Keratinocyte (primary cell): ENCODE measurements at regions not wholly inside any gene's neighbourhood (a gene's known extent, or its start where the extent isn't known, plus 50 kb on each side); places are given as distances from the start of the nearest gene placed in this dataset.

ENCODE experiments used
- DNase-seq: peaks from one replicate; pipeline ENCODE4 v3.0.0-alpha.2; 2011; ENCODE audit warnings: low read depth, missing footprints, low spot score
- FAIRE-seq: peaks from 2 replicates; lab custom pipeline; 2011; peaks lifted over from hg19 to GRCh38; lab: Jason Lieb, UNC
- H2AFZ ChIP-seq: 2 replicates; pipeline ENCODE4 v1.6.0; 2012; ENCODE audit warnings: low read length, control low read depth, inconsistent platforms; ENCODE audit not compliant: control insufficient read depth
- H3K27ac ChIP-seq: 2 replicates; pipeline ENCODE4 v1.5.1; 2011; ENCODE audit warnings: low read length; ENCODE audit not compliant: control insufficient read depth, insufficient read depth
- H3K27me3 ChIP-seq: 3 replicates; pipeline ENCODE4 v1.6.0; 2011; ENCODE audit warnings: low read length; ENCODE audit not compliant: control insufficient read depth, insufficient read depth; ENCODE audit errors: extremely low read depth
- H3K36me3 ChIP-seq, 2 experiments: 2 replicates in 1 of 2; 3 replicates in 1 of 2; pipeline ENCODE4 v1.5.1; 2011; ENCODE audit warnings: low read length in 2 of 2, mild to moderate bottlenecking in 1 of 2; ENCODE audit not compliant: control insufficient read depth in 2 of 2, insufficient read depth in 2 of 2; ENCODE audit errors: extremely low read depth in 1 of 2
- H3K4me1 ChIP-seq: 3 replicates; pipeline ENCODE4 v1.5.1; 2011; ENCODE audit warnings: low read length; ENCODE audit not compliant: control insufficient read depth, insufficient read depth; ENCODE audit errors: extremely low read depth
- H3K4me2 ChIP-seq: 3 replicates; pipeline ENCODE4 v1.6.0; 2011; ENCODE audit warnings: low read depth, low read length; ENCODE audit not compliant: control insufficient read depth, insufficient read depth; ENCODE audit errors: extremely low read depth
- H3K4me3 ChIP-seq, 3 experiments: fragments of 200-600 bp in 1 of 3; sonication (generic) in 1 of 3; 2 replicates in 2 of 3; 3 replicates in 1 of 3; pipeline ENCODE4 v1.5.1; 2011 to 2016; ENCODE audit warnings: low read length in 3 of 3, mild to moderate bottlenecking in 3 of 3, control low read depth in 2 of 3, inconsistent platforms in 1 of 3, low read depth in 1 of 3, mixed read lengths in 1 of 3, mixed run types in 1 of 3, moderate library complexity in 1 of 3; ENCODE audit not compliant: control insufficient read depth in 2 of 3, insufficient read depth in 2 of 3; ENCODE audit errors: extremely low read depth in 1 of 3
- H3K79me2 ChIP-seq: 2 replicates; pipeline ENCODE4 v1.6.0; 2012; ENCODE audit warnings: low read length; ENCODE audit not compliant: control insufficient read depth, insufficient read depth
- H3K9ac ChIP-seq: 3 replicates; pipeline ENCODE4 v1.6.0; 2011; ENCODE audit warnings: low read length; ENCODE audit not compliant: control insufficient read depth, insufficient read depth; ENCODE audit errors: extremely low read depth
- H3K9me1 ChIP-seq: 3 replicates; pipeline ENCODE4 v1.6.0; 2011; ENCODE audit warnings: low read length; ENCODE audit not compliant: control insufficient read depth, insufficient read depth; ENCODE audit errors: extremely low read depth
- H3K9me3 ChIP-seq: 2 replicates; pipeline ENCODE4 v1.5.1; 2012; ENCODE audit warnings: low read depth, low read length; ENCODE audit not compliant: control insufficient read depth
- H4K20me1 ChIP-seq: 3 replicates; pipeline ENCODE4 v1.6.0; 2011; ENCODE audit warnings: low read length; ENCODE audit not compliant: control insufficient read depth, insufficient read depth; ENCODE audit errors: extremely low read depth
- CTCF ChIP-seq, 3 experiments: IDR thresholded peaks in 1 of 3; conservative IDR thresholded peaks in 1 of 3; optimal IDR thresholded peaks in 1 of 3; 2 replicates in 2 of 3; 3 replicates in 1 of 3; pipeline versions ENCODE3 to v1.5.1; 2011; ENCODE audit warnings: low read length in 3 of 3, mild to moderate bottlenecking in 3 of 3, moderate library complexity in 2 of 3, control low read depth in 1 of 3, inconsistent platforms in 1 of 3; ENCODE audit not compliant: insufficient read depth in 2 of 3; ENCODE audit errors: extremely low read depth in 1 of 3
- EZH2 ChIP-seq: IDR thresholded peaks from one replicate; pipeline ENCODE4 v1.6.1; 2012; ENCODE audit warnings: inconsistent platforms, mild to moderate bottlenecking, low read length, moderate library complexity
- dilution Hi-C: fragments of 300-500 bp; cut with MboI; formaldehyde crosslinking; loops from one replicate; pipeline ENCODE4 v1.7.0; 2020; ENCODE audit warnings: low sequenced_read_pairs; ENCODE audit not compliant: extremely low pct_ligation_motif_present

- H3K27ac ChIP-seq: no peak overlapping the region
- H3K4me2 ChIP-seq: no peak overlapping the region
- no peaks in the 10 kb centered on the region for H3K9me1 ChIP-seq
- H3K4me1 ChIP-seq: no peaks in the 10 kb centered on the region
- no peak for DNase-seq
- H3K9me3 ChIP-seq: no peaks in the 10 kb centered on the region
- H3K79me2 ChIP-seq: no peaks in the 10 kb centered on the region
- no peak for FAIRE-seq
- dilution Hi-C loops: no loop called here
- H4K20me1 ChIP-seq: no peaks in the 10 kb centered on the region
- H3K4me3 ChIP-seq: no peak overlapping the region
- H2AFZ ChIP-seq: no peak overlapping the region
- no peaks in the 10 kb centered on the region for H3K27me3 ChIP-seq
- H3K36me3 ChIP-seq: no peaks in the 10 kb centered on the region
- H3K9ac ChIP-seq: no peak overlapping the region
- TF ChIP-seq EZH2: no peak
- no peak for TF ChIP-seq CTCF (optimal IDR thresholded peaks at IDR 0.05 in 1 of 3, IDR thresholded peaks at IDR 0.05 in 1 of 3, conservative IDR thresholded peaks at IDR 0.05 in 1 of 3; ENCODE audit: extremely low read depth in 1 of 3, insufficient read depth in 2 of 3, low read length in 3 of 3)
Observed at GRCh38 chr16:80463751-80464495, 76.9 kb upstream of the DYNLRB2 start.

DNA sequence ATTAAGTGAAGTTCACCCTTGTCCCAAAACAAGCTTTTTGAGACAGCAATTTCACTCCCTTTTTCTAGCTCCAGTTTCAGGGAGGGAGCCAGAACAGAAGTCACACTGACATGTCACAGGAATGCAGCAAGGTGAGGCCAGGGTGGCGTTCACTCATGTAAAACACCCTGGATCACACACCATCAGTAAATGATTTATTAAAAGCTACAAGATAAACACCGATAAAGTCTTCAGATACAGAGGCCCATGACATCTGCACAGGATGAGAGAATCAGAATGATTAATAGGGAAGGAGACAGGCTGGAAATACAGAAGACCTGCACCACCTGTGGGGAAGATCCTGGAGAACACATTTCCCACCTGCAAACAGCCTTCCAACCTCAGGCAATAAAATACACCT, 77.5 kb upstream of the DYNLRB2 start:
- Histone ChIP-seq H3K4me2 (no peak overlapping the region), H3K27ac (no peak overlapping the region), H3K4me1 (no peaks in the 10 kb centered on the region), H3K9me1 (no peaks in the 10 kb centered on the region), H3K27me3 (no peaks in the 10 kb centered on the region), H3K4me3 (no peak overlapping the region), H2AFZ (no peak overlapping the region), H3K79me2 (no peaks in the 10 kb centered on the region), H4K20me1 (no peaks in the 10 kb centered on the region), H3K36me3 (no peaks in the 10 kb centered on the region), H3K9me3 (no peaks in the 10 kb centered on the region), H3K9ac (no peak overlapping the region)
- TF ChIP-seq CTCF (optimal IDR thresholded peaks at IDR 0.05 in 1 of 3, IDR thresholded peaks at IDR 0.05 in 1 of 3, conservative IDR thresholded peaks at IDR 0.05 in 1 of 3; ENCODE audit: extremely low read depth in 1 of 3, insufficient read depth in 2 of 3, low read length in 3 of 3) (no peak), EZH2 (no peak)
- dilution Hi-C loops: no loop called here
- DNase-seq (no peak), FAIRE-seq (no peak)
